GM23338 (cell line): ENCODE measurements at regions not wholly inside any gene's neighbourhood (a gene's known extent, or its start where the extent isn't known, plus 50 kb on each side); places are given as distances from the start of the nearest gene placed in this dataset.

ENCODE experiments used
- CREB1 ChIP-seq: fragments of 250-450 bp; sonication (Bioruptor Pico); IDR thresholded peaks from 2 replicates; pipeline ENCODE4 v1.5.0; 2020; ENCODE audit warnings: low read depth, mild to moderate bottlenecking, moderate library complexity
- CTCF ChIP-seq, 2 experiments: fragments of 200-600 bp in 1 of 2; sonication (generic) in 1 of 2; conservative IDR thresholded peaks; 2 replicates each; pipeline versions ENCODE4 v1.5.1 to v1.6.1; 2016 to 2017; ENCODE audit warnings: antibody characterized with exemption in 2 of 2, low read depth in 2 of 2, mild to moderate bottlenecking in 2 of 2, moderate library complexity in 1 of 2
- EZH2 ChIP-seq: fragments of 200-600 bp; sonication (generic); IDR thresholded peaks from one replicate; pipeline ENCODE4 v1.8.0; 2017; ENCODE audit warnings: antibody characterized with exemption, mild to moderate bottlenecking, low read depth; ENCODE audit not compliant: unreplicated experiment
- EZH2phosphoT487 ChIP-seq: fragments of 200-600 bp; sonication (generic); IDR thresholded peaks from one replicate; pipeline ENCODE4 v1.8.1; 2018; ENCODE audit warnings: antibody characterized with exemption; ENCODE audit not compliant: unreplicated experiment
- POLR2AphosphoS5 ChIP-seq: IDR thresholded peaks from 2 replicates; pipeline ENCODE4 v1.6.1; 2016; ENCODE audit warnings: antibody characterized with exemption, low read depth
- REST ChIP-seq: IDR thresholded peaks from one replicate; pipeline ENCODE4 v1.6.1; 2018; ENCODE audit warnings: antibody characterized with exemption; ENCODE audit not compliant: unreplicated experiment
- STAT1 ChIP-seq: IDR thresholded peaks from one replicate; pipeline ENCODE4 v1.6.1; 2016; ENCODE audit warnings: antibody characterized with exemption; ENCODE audit not compliant: unreplicated experiment
- ZNF114 ChIP-seq: fragments of 250-450 bp; sonication (Bioruptor Pico); IDR thresholded peaks from 2 replicates; pipeline ENCODE4 v1.5.0; 2020; ENCODE audit warnings: mild to moderate bottlenecking, moderate library complexity
- ZNF331 ChIP-seq: fragments of 250-450 bp; sonication (Bioruptor Pico); IDR thresholded peaks from 2 replicates; pipeline ENCODE4 v1.5.0; 2020; ENCODE audit warnings: low read depth, mild to moderate bottlenecking, moderate library complexity
- TF ChIP-seq, protein P1 (sequence below): fragments of 250-450 bp; sonication (Bioruptor Pico); IDR thresholded peaks from 2 replicates; pipeline ENCODE4 v1.5.0; 2020; ENCODE audit warnings: mild to moderate bottlenecking, moderate library complexity
- TF ChIP-seq, protein P2 (sequence below): IDR thresholded peaks from 2 replicates; pipeline ENCODE4 v1.6.1; 2016; ENCODE audit warnings: antibody characterized with exemption

DNA sequence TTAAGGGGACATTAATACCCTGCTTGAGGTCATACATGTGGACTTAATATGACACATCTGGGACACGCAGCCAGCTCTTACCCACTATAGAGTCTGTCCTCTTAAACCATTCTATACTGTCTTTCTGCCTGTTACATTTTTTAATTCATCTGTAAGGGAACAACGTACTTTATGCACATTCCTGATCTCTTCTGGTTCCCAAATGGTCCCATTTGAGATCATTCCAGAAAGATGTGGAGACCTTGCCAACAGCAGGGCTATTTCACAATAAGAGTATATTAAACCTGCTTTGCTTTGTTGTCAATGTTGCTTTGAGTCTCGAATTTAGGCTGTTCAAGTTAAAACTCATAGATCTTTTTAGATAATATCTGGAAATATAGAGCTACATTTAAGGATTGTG, 332.2 kb upstream of the RAG2 start:
- TF ChIP-seq, protein P1, sequence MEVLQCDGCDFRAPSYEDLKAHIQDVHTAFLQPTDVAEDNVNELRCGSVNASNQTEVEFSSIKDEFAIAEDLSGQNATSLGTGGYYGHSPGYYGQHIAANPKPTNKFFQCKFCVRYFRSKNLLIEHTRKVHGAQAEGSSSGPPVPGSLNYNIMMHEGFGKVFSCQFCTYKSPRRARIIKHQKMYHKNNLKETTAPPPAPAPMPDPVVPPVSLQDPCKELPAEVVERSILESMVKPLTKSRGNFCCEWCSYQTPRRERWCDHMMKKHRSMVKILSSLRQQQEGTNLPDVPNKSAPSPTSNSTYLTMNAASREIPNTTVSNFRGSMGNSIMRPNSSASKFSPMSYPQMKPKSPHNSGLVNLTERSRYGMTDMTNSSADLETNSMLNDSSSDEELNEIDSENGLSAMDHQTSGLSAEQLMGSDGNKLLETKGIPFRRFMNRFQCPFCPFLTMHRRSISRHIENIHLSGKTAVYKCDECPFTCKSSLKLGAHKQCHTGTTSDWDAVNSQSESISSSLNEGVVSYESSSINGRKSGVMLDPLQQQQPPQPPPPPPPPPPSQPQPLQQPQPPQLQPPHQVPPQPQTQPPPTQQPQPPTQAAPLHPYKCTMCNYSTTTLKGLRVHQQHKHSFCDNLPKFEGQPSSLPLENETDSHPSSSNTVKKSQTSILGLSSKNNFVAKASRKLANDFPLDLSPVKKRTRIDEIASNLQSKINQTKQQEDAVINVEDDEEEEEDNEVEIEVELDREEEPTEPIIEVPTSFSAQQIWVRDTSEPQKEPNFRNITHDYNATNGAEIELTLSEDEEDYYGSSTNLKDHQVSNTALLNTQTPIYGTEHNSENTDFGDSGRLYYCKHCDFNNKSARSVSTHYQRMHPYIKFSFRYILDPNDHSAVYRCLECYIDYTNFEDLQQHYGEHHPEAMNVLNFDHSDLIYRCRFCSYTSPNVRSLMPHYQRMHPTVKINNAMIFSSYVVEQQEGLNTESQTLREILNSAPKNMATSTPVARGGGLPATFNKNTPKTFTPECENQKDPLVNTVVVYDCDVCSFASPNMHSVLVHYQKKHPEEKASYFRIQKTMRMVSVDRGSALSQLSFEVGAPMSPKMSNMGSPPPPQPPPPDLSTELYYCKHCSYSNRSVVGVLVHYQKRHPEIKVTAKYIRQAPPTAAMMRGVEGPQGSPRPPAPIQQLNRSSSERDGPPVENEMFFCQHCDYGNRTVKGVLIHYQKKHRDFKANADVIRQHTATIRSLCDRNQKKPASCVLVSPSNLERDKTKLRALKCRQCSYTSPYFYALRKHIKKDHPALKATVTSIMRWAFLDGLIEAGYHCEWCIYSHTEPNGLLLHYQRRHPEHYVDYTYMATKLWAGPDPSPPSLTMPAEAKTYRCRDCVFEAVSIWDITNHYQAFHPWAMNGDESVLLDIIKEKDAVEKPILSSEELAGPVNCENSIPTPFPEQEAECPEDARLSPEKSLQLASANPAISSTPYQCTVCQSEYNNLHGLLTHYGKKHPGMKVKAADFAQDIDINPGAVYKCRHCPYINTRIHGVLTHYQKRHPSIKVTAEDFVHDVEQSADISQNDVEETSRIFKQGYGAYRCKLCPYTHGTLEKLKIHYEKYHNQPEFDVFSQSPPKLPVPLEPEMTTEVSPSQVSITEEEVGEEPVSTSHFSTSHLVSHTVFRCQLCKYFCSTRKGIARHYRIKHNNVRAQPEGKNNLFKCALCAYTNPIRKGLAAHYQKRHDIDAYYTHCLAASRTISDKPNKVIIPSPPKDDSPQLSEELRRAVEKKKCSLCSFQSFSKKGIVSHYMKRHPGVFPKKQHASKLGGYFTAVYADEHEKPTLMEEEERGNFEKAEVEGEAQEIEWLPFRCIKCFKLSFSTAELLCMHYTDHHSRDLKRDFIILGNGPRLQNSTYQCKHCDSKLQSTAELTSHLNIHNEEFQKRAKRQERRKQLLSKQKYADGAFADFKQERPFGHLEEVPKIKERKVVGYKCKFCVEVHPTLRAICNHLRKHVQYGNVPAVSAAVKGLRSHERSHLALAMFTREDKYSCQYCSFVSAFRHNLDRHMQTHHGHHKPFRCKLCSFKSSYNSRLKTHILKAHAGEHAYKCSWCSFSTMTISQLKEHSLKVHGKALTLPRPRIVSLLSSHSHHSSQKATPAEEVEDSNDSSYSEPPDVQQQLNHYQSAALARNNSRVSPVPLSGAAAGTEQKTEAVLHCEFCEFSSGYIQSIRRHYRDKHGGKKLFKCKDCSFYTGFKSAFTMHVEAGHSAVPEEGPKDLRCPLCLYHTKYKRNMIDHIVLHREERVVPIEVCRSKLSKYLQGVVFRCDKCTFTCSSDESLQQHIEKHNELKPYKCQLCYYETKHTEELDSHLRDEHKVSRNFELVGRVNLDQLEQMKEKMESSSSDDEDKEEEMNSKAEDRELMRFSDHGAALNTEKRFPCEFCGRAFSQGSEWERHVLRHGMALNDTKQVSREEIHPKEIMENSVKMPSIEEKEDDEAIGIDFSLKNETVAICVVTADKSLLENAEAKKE, result no peak
- TF ChIP-seq CTCF (conservative IDR thresholded peaks at IDR 0.05; ENCODE audit: low read depth in 2 of 2), result no peak
- no peak for TF ChIP-seq ZNF331 (CRISPR knock-in tag)
- TF ChIP-seq POLR2AphosphoS5, result no peak
- no peak for TF ChIP-seq EZH2
- no peak for TF ChIP-seq STAT1
- TF ChIP-seq EZH2phosphoT487, result no peak
- no peak for TF ChIP-seq CREB1 (CRISPR knock-in tag)
- TF ChIP-seq REST, result no peak
- TF ChIP-seq ZNF114 (CRISPR knock-in tag), result no peak
- TF ChIP-seq, protein P2, sequence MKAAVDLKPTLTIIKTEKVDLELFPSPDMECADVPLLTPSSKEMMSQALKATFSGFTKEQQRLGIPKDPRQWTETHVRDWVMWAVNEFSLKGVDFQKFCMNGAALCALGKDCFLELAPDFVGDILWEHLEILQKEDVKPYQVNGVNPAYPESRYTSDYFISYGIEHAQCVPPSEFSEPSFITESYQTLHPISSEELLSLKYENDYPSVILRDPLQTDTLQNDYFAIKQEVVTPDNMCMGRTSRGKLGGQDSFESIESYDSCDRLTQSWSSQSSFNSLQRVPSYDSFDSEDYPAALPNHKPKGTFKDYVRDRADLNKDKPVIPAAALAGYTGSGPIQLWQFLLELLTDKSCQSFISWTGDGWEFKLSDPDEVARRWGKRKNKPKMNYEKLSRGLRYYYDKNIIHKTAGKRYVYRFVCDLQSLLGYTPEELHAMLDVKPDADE, result no peak
